WTC11 (cell line): ENCODE measurements at regions not wholly inside any gene's neighbourhood (a gene's known extent, or its start where the extent isn't known, plus 50 kb on each side); places are given as distances from the start of the nearest gene placed in this dataset.

ENCODE experiments used
- ATAC-seq: fragments of 200-7000 bp; cut with Tn5 transposase; 2 replicates; pipeline ENCODE4 v1.10.0; 2021; ENCODE audit warnings: mild to moderate bottlenecking, moderate library complexity
- CTCF ChIA-PET: fragments of 300-600 bp; sonication (Branson Sonifier 250); formaldehyde crosslinking; loops from one replicate; lab custom pipeline; 2021; ENCODE audit warnings: antibody characterized with exemption; lab: Charles Lee
- POLR2A ChIA-PET: fragments of 350-600 bp; sonication (Branson Sonifier 250); formaldehyde crosslinking; loops from one replicate; lab custom pipeline; 2021; ENCODE audit warnings: antibody characterized with exemption; lab: Charles Lee
- DNase-seq: peaks from one replicate; pipeline ENCODE4 v3.0.0; 2021; ENCODE audit warnings: low spot score
- H3K27ac Mint-ChIP-seq: 2 replicates; pipeline ENCODE4 v1.8.0; 2021; ENCODE audit warnings: mixed read lengths
- H3K27me3 Mint-ChIP-seq: 2 replicates; pipeline ENCODE4 v1.8.0; 2021; ENCODE audit warnings: low read depth, mild to moderate bottlenecking, moderate library complexity, mixed read lengths
- H3K36me3 Mint-ChIP-seq: 2 replicates; pipeline ENCODE4 v1.8.0; 2021; ENCODE audit warnings: mixed read lengths
- H3K4me1 Mint-ChIP-seq: 2 replicates; pipeline ENCODE4 v1.8.0; 2022; ENCODE audit warnings: mixed read lengths
- H3K4me3 Mint-ChIP-seq: 2 replicates; pipeline ENCODE4 v1.8.0; 2021; ENCODE audit warnings: mild to moderate bottlenecking, moderate library complexity, mixed read lengths
- H3K9me3 Mint-ChIP-seq: 2 replicates; pipeline ENCODE4 v1.8.0; 2021; ENCODE audit warnings: mixed read lengths
- ARID4B ChIP-seq: sonication (generic); formaldehyde crosslinking; IDR thresholded peaks from 2 replicates; pipeline ENCODE4 v1.8.0; 2023; ENCODE audit warnings: missing genetic modification reagents, mild to moderate bottlenecking, borderline replicate concordance
- ATF1 ChIP-seq: sonication (generic); formaldehyde crosslinking; IDR thresholded peaks from 2 replicates; pipeline ENCODE4 v1.8.1; 2023; ENCODE audit warnings: mild to moderate bottlenecking, moderate library complexity, missing genetic modification reagents
- ATF2 ChIP-seq: sonication (generic); formaldehyde crosslinking; IDR thresholded peaks from 2 replicates; pipeline ENCODE4 v1.8.1; 2022; ENCODE audit warnings: low read depth, missing genetic modification reagents, borderline replicate concordance
- ATF3 ChIP-seq: sonication (generic); formaldehyde crosslinking; conservative IDR thresholded peaks from 2 replicates; pipeline ENCODE4 v1.8.1; 2022; ENCODE audit warnings: mild to moderate bottlenecking, missing genetic modification reagents
- CTCF ChIP-seq: fragments of 200-600 bp; IDR thresholded peaks from 2 replicates; pipeline ENCODE4 v1.8.0; 2022; ENCODE audit warnings: antibody characterized with exemption
- ELF4 ChIP-seq: sonication (generic); formaldehyde crosslinking; IDR thresholded peaks from 2 replicates; pipeline ENCODE4 v1.8.1; 2022; ENCODE audit warnings: low read depth, mild to moderate bottlenecking, moderate library complexity, missing genetic modification reagents
- FOXP4 ChIP-seq: sonication (generic); formaldehyde crosslinking; IDR thresholded peaks from 2 replicates; pipeline ENCODE4 v1.8.0; 2022; ENCODE audit warnings: mild to moderate bottlenecking, missing genetic modification reagents
- GRHL2 ChIP-seq: fragments of 250-450 bp; sonication (Bioruptor Pico); IDR thresholded peaks from 2 replicates; pipeline ENCODE4 v1.8.0; 2022; ENCODE audit warnings: mild to moderate bottlenecking, moderate library complexity; ENCODE audit not compliant: insufficient replicate concordance, severe bottlenecking
- GTF2I ChIP-seq: fragments of 250-450 bp; sonication (Bioruptor Pico); conservative IDR thresholded peaks from 2 replicates; pipeline ENCODE4 v1.4.0; 2021; ENCODE audit warnings: mild to moderate bottlenecking
- PREB ChIP-seq: sonication (generic); formaldehyde crosslinking; IDR thresholded peaks from 2 replicates; pipeline ENCODE4 v1.8.1; 2022; ENCODE audit warnings: mild to moderate bottlenecking, missing genetic modification reagents, moderate library complexity, borderline replicate concordance
- TP53 ChIP-seq: sonication (generic); formaldehyde crosslinking; IDR thresholded peaks from 2 replicates; pipeline ENCODE4 v1.8.1; 2023; ENCODE audit warnings: mild to moderate bottlenecking, missing genetic modification reagents
- ZMAT4 ChIP-seq: fragments of 250-450 bp; sonication (Bioruptor Pico); IDR thresholded peaks from 2 replicates; pipeline ENCODE4 v1.9.0; 2021; ENCODE audit warnings: mild to moderate bottlenecking
- ZNF232 ChIP-seq: sonication (generic); formaldehyde crosslinking; IDR thresholded peaks from 2 replicates; pipeline ENCODE4 v1.8.0; 2022; ENCODE audit warnings: mild to moderate bottlenecking, missing genetic modification reagents
- ZNF281 ChIP-seq: sonication (generic); formaldehyde crosslinking; IDR thresholded peaks from 2 replicates; pipeline ENCODE4 v1.8.0; 2023; ENCODE audit warnings: mild to moderate bottlenecking, missing genetic modification reagents
- ZNF532 ChIP-seq: fragments of 250-450 bp; sonication (Bioruptor Pico); IDR thresholded peaks from 2 replicates; pipeline ENCODE4 v1.9.0; 2021; ENCODE audit warnings: mild to moderate bottlenecking, borderline replicate concordance

GRCh38 chr14:53378142-53378541, 225.0 kb upstream of the DDHD1 start:
- Mint-ChIP-seq H3K9me3 (no peaks in the 10 kb centered on the region), H3K4me3 (no peak overlapping the region), H3K27me3 (no peaks in the 10 kb centered on the region), H3K27ac (no peak overlapping the region), H3K36me3 (no peaks in the 10 kb centered on the region), H3K4me1 (peaks cover 2% of the 10 kb centered on the region; the same call in 1 of the 2 replicates)
- ATAC-seq (no peak), DNase-seq (no peak)
- CTCF ChIA-PET: no interaction called here
- TF ChIP-seq GTF2I (CRISPR knock-in tag) (no peak), ZMAT4 (CRISPR knock-in tag) (no peak), TP53 (CRISPR knock-in tag) (no peak), PREB (CRISPR knock-in tag) (no peak)
- POLR2A ChIA-PET: no interaction called here

- Mint-ChIP-seq H3K9me3 (peaks cover 8% of the 10 kb centered on the region), H3K27me3 (0 out of 2 replicates have a peak, but pooled peaks cover 3% of the 10 kb centered on the region), H3K36me3 (no peaks in the 10 kb centered on the region), H3K4me3 (no peak overlapping the region), H3K4me1 (no peaks in the 10 kb centered on the region; the same call in 1 of the 2 replicates), H3K27ac (no peak overlapping the region)
- ChIA-PET POLR2A (no interaction called here), CTCF (no interaction called here)
- DNase-seq: no peak
- no peak for ATAC-seq
- TF ChIP-seq ARID4B (CRISPR knock-in tag): no peak
- no peak for TF ChIP-seq ATF1 (CRISPR knock-in tag)
- no peak for TF ChIP-seq CTCF
- no peak for TF ChIP-seq ELF4 (CRISPR knock-in tag)
- no peak for TF ChIP-seq FOXP4 (CRISPR knock-in tag)
- TF ChIP-seq ATF2 (CRISPR knock-in tag): no peak
- no peak for TF ChIP-seq ATF3 (CRISPR knock-in tag)
- TF ChIP-seq ZNF232 (CRISPR knock-in tag): no peak
- TF ChIP-seq GRHL2: no peak
- no peak for TF ChIP-seq ZNF532 (CRISPR knock-in tag)
- no peak for TF ChIP-seq ZNF281 (CRISPR knock-in tag)
These were observed 222.9 kb upstream of the DDHD1 start for GRCh38 chr14:53376064-53376463.
